Dedifferentiated amniotic fluid mesenchymal stem cell (primary cell): ENCODE measurements at regions not wholly inside any gene's neighbourhood (a gene's known extent, or its start where the extent isn't known, plus 50 kb on each side); places are given as distances from the start of the nearest gene placed in this dataset.

ENCODE experiments used
- DNase-seq: peaks from one replicate; pipeline ENCODE4 v3.0.0-alpha.2; 2016; ENCODE audit errors: extremely low spot score

DNA sequence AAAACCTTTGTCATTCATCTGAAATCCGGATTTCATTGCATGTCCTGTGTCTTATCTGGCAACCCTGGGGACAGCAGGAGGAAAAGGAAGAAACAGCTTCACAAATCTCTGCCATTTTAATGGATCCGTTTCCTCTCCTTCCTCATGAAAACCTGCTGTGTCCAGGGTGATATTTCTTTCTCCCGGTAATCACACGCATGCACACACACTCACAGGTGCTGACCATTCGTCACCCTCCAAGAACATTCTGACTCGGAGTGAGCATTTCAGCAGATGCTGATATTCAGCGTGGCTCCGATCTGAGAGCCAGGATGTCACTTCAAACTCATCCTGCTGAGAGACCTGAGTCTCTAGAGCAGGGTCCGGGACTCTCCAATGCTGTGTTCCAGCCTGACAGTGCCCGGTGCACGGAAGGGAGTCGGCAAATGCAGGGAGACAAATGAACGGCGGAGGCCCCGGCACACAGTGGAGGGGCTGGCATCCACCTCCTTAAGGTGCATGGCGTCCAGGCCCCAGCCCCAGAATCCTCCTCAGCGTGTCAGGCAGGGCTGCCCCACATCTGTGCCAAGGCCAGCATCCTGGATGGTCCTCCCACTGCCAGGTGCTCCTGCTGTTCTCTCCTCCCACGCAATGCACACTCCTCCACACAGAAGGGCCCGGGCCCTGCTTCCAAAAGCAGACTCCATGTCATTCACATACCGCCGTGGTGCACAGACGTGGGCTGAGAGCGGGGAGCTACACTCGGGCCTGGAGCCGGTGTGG, 70.7 kb downstream of the RBFOX3 start:
- DNase-seq: no peak

GRCh38 chr17:79538291-79538690, 72.6 kb downstream of the RBFOX3 start:
- no peak for DNase-seq

DNA sequence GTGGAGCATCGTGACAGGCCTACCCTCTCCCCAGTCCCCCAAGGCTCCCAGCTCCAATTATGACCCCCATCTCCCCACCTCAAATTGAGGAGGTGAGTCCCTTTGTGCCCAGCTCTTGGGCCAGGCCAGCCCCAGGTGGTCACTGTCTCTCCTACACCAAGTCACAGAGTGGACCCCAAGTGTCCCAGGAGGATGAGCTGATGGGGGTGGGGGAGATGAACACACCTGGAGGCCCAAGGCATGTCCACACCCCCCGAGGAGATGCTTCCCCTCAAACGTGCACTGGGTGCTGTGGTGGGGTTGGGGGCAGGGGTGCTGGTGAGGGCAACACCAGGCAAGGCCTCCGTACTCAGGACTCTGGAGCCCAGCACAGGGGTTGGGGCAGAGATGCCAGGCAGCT, 73.2 kb downstream of the RBFOX3 start:
- DNase-seq: no peak

DNA sequence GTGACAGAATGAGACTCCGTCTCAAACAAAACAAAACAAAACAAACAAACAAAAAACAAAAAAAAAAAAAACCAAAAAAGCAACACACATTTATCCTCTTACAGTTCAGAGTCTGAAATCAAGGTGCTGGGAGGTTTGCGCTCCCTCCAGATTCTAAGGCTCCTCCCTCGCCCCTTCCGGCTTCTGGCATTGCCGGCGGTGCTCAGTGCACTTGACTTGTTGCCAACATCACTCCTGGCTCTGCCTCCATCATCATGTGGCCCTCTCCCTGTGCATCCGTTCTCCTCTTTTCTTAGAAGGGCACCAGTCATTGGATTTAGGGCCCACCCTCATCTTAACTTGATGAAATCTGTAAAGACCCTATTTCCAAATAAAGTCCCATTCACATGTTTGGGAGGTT, 73.8 kb downstream of the RBFOX3 start:
- DNase-seq: no peak

DNA sequence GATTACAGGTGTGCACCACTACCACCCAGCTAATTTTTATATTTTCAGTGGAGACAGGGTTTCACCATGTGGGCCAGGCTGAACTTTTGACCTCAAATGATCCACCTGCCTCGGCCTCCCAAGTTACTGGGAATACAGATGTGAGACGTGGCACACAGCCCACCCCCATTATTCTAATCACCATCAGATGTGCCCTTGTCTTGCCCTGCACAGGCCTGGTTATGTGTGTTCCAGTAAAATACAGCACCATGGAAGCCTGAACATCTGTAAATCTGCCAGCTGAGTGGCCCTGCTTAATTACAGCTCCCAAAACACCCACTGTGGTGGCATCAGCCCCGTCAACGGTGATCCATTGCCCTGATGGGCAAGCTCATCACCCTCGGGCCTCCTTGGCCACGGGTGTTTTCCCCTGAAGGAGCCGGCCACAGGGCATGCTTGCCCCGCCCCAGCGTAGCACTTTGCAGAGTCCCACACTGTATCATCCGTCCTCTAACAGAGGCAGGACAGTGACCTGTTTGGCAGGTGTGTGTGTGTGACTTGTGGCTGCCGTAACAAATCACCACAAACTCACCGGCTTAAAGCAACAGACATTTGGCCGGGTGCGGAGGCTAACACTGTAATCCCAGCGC, 74.5 kb downstream of the RBFOX3 start:
- no peak for DNase-seq

DNA sequence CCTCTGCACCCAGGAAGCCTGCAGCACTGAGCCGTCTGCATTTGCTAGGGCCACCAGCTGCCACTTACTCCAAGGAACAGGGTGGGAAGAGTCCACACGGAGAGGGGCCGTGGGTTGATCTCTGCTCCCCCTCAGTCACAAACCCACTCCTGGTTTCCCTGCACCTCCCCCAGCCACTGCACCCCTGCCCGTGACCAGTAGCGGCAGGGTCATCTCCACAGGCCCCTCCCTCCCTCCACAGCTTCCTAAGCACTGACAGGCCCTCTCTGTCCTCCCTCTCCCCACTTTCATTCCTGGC, 75.2 kb downstream of the RBFOX3 start:
- no peak for DNase-seq

DNA sequence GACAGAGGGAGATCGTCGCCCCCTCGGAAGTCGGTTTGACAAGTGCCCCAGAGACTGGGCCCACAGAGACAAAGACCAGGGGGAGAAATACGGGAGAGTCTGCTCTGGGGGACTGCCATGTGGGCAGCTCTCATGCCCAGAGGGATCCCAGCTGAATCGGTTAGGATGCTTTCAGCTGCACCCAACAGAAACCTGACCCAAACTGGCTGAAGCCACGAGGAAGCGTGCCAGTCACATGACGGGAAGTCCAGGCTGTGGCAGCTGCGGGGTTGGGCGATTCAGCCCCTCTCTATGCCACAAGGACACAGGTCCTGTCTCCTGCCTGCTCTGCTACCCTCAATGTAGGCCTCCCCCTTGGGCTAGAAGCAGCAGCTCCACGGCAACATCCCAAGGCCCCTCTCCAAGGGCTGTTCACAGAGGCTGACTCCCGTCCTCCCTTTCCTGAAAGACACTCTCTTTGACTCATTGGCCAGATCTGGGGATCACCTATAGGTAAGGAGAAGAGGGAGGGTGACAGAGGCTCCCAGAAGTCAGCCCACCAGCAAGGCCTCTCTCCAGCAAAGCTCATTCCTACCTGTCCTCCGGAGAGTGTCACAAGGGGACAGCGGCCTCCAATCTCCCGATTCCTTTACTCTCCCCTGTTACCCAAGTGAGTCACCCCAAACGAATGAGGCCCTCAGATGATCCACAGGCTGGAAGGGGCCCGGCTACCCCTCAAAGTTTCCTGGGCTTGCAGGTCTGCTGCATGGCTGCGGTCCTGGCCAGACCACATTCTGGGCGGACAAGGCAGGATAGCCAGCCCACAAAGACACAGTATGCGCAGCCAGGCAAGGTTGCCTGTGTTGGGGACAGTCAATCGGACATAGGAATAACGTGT, 75.8 kb downstream of the RBFOX3 start:
- no peak for DNase-seq

GRCh38 chr17:79534111-79534510, 76.7 kb downstream of the RBFOX3 start:
- DNase-seq: no peak

GRCh38 chr17:79533116-79533515, 77.7 kb downstream of the RBFOX3 start:
- DNase-seq: no peak

DNA sequence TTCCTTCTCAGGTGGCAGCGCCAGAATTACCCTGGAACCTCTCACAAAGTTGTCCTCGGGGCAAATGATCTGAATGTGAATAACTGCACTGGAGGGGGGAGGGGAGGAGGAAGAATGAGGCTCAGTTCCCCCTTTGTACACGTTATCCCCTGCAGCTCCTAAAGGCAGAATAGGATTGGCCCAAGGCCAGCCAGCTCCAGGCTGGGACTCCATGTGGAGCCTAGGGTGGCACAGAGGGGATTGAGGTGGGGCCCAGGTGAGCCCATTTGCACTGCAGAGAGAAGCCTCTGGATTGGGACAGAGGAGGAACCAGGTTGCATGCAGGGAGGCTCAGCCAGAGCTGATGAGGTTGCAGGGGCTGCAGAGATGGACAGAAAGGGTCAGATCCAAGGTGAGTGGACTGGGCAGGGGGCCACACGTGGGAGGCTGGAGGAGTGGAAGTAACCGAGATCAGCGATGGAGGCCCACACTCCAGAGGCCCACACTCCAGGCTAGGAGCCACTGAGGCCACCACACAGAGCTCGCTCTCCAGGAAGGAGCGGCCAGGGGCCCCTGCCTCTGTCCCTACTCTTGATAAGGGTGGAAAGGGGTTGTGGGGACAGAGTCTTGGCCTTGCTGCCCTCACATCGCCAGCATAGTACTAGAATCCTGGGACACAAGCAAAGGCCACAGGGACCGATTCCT, 78.6 kb downstream of the RBFOX3 start:
- DNase-seq: no peak

DNA sequence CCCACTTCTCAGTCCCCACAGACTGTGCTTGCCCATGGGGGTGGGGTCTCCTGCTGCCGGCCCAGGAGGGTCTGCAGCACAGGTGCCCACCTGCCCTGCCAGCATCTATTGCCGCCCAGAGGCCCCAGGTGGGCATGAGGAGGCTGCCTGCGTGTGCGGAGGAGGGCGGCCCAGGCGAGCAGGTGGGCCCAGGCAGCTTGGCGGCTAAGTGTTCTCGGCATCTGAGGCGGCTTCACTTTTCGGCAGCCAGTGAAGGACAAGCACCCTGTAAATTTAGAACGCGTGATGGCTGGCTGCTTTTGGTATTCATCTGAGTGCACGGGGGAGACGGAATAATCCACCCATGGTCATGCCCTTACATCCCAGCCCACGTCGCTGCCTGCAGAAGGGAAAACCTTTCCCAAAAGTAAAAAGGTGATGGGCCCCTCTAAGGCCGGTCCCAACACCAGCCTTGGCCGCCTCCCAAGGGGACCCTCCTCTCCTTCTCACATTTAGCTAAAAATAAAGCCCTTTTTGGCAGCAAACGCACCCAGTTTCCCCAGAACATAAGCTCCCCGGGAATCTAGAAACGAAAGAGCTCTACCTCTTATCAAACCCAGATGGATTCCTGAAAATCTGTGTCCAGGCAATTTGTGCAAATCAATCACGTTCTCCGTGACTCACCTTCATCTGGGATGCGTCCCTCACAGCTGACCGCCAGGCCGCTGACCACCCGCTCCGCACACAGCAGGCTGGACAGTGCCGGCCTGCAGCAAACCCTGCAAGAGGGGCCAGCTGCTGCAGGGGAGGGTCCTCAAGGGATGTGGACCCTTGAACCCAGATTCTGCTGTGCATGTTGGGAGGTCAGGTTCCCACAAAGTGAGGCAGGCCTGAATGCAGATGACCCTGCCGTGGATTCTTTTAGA, 79.4 kb downstream of the RBFOX3 start:
- no peak for DNase-seq

- DNase-seq: no peak
Observed at GRCh38 chr17:79530361-79531105, 80.3 kb downstream of the RBFOX3 start.

GRCh38 chr17:79529661-79530081, 81.2 kb downstream of the RBFOX3 start:
- no peak for DNase-seq

GRCh38 chr17:79528592-79529125, 82.2 kb downstream of the RBFOX3 start:
- no peak for DNase-seq

GRCh38 chr17:79527306-79527705, 83.5 kb downstream of the RBFOX3 start:
- DNase-seq: no peak

DNA sequence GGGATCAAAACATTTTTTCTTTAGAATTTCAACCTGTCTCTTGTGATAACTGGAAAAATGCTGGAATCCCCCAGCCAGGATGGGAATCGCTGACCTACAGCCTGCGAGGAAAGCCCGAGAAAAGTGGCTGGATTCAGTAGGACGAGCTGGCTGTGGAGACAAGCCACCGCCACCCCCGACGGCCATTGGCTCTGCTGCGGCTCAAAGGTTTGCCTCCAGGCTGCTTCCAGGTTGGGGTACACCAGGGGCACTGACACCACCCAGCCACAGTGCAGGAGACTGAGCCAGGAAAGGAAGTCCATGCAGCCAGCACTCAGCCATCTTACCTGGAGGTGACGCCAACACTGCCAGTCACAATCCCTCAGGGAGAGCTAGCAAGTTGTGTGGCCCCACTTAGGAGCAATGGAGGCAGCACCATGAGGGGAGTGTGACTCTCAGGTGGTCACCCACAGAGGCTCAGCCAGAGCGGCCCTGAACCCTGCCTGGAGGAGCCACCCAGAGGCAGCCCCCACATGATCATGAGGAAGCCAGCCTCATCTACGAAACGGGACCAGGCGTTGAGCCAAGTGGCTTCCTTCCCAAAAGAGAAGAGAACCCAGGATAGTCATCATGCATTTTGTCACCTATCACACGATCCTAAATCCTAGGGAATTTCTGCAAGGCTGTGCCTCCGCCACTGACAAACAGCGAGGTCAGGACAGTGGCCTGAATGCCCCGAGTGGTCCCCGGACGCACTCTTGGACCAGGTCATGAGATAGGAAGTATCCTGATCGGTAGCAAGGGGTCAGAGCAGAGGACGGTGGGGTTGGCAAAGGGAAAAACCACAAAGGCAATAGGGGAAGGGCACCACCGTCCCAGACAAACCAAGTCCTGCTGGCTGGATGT, 84.8 kb downstream of the RBFOX3 start:
- no peak for DNase-seq

- no peak for DNase-seq
Observed at GRCh38 chr17:79524213-79525187, 86.4 kb downstream of the RBFOX3 start.

DNA sequence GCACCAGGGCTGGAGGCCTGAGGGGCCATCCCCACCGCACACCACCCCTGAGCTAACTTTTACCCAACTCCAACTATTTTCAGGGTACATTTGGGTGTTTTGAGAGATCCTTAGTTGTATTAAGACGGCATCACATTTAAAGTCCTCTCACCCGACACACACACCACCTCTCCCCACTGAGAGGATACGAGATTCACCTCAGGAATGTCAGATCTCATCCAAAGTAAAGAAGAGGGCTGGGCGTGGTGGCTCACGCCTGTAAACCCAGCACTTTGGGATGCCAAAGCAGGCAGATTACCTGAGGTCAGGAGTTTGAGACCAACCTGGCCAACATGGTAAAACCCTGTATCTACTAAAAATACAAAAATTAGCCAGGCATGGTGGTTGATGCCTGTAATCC, 88.4 kb downstream of the RBFOX3 start:
- no peak for DNase-seq
